Liver (tissue), 8 donors: ENCODE measurements at regions not wholly inside any gene's neighbourhood (a gene's known extent, or its start where the extent isn't known, plus 50 kb on each side); places are given as distances from the start of the nearest gene placed in this dataset.

Experiments used
- DNase-seq: peaks from one replicate; pipeline ENCODE4 v3.0.0-alpha.2; 2017; ENCODE audit warnings: low spot score
- H3K27ac ChIP-seq, 2 donors: one replicate each; pipeline ENCODE4 v1.7.0; 2013; ENCODE audit warnings: inconsistent platforms in 2 of 2, low read length in 2 of 2, control low read depth in 1 of 2, low read depth in 1 of 2, mild to moderate bottlenecking in 1 of 2
- H3K27me3 ChIP-seq, 4 donors: one replicate each; pipeline versions ENCODE4 v1.6.1 to v1.7.0; 2013; ENCODE audit warnings: low read length in 3 of 4, inconsistent platforms in 1 of 4, mild to moderate bottlenecking in 1 of 4, moderate library complexity in 1 of 4; ENCODE audit not compliant: control insufficient read depth in 4 of 4, insufficient read depth in 4 of 4
- H3K36me3 ChIP-seq, 4 donors: one replicate each; pipeline versions ENCODE4 v1.6.1 to v1.7.0; 2013; ENCODE audit warnings: low read length in 3 of 4, mild to moderate bottlenecking in 3 of 4, low read depth in 1 of 4, moderate library complexity in 1 of 4; ENCODE audit not compliant: control insufficient read depth in 4 of 4, insufficient read depth in 3 of 4
- H3K4me1 ChIP-seq, 4 donors: one replicate each; pipeline versions ENCODE4 v1.6.1 to v1.7.0; 2013; ENCODE audit warnings: low read length in 3 of 4, mild to moderate bottlenecking in 3 of 4, moderate library complexity in 1 of 4; ENCODE audit not compliant: control insufficient read depth in 4 of 4, insufficient read depth in 4 of 4
- H3K4me3 ChIP-seq, 3 donors: one replicate each; pipeline versions ENCODE4 v1.6.1 to v1.7.0; 2013; ENCODE audit warnings: low read length in 3 of 3, control low read depth in 1 of 3, low read depth in 1 of 3, mild to moderate bottlenecking in 1 of 3
- H3K9ac ChIP-seq, 2 donors: one replicate each; pipeline ENCODE4 v1.7.0; 2013; ENCODE audit warnings: low read length in 2 of 2, mild to moderate bottlenecking in 2 of 2, moderate library complexity in 2 of 2, control low read depth in 1 of 2, low read depth in 1 of 2
- H3K9me3 ChIP-seq, 4 donors: one replicate each; pipeline versions ENCODE4 v1.6.1 to v1.7.0; 2013; ENCODE audit warnings: low read length in 3 of 4; ENCODE audit not compliant: control insufficient read depth in 4 of 4
- ATF3 ChIP-seq: IDR thresholded peaks from 2 replicates; pipeline ENCODE4 v1.6.1; 2016; ENCODE audit warnings: antibody characterized with exemption
- CTCF ChIP-seq: fragments of 150-350 bp; IDR thresholded peaks from 2 replicates; pipeline ENCODE4 v1.5.1; 2017; ENCODE audit warnings: improper control_type of control experiment, low read depth, low read length; ENCODE audit not compliant: missing input control
- EGR1 ChIP-seq, 2 donors: IDR thresholded peaks; 2 replicates each; pipeline ENCODE4 v1.6.1; 2016 to 2018; ENCODE audit warnings: antibody characterized with exemption in 2 of 2, low read depth in 2 of 2
- FOXA1 ChIP-seq: IDR thresholded peaks from 2 replicates; pipeline ENCODE4 v1.6.1; 2016; ENCODE audit warnings: antibody characterized with exemption
- FOXA2 ChIP-seq: IDR thresholded peaks from 2 replicates; pipeline ENCODE4 v1.6.1; 2016; ENCODE audit warnings: antibody characterized with exemption
- GABPA ChIP-seq, 2 donors: IDR thresholded peaks in 1 of 2; conservative IDR thresholded peaks in 1 of 2; 2 replicates each; pipeline ENCODE4 v1.6.1; 2016; ENCODE audit warnings: antibody characterized with exemption in 2 of 2, mild to moderate bottlenecking in 1 of 2, moderate library complexity in 1 of 2
- HNF4A ChIP-seq, 2 donors: conservative IDR thresholded peaks; 2 replicates each; pipeline ENCODE4 v1.6.1; 2016; ENCODE audit warnings: antibody characterized with exemption in 2 of 2, mild to moderate bottlenecking in 2 of 2
- HNF4G ChIP-seq: IDR thresholded peaks from 2 replicates; pipeline ENCODE4 v1.6.1; 2016; ENCODE audit warnings: antibody characterized with exemption
- JUND ChIP-seq, 2 donors: IDR thresholded peaks; 2 replicates each; pipeline ENCODE4 v1.6.1; 2016; ENCODE audit warnings: antibody characterized with exemption in 2 of 2
- MAX ChIP-seq: IDR thresholded peaks from 2 replicates; pipeline ENCODE4 v1.6.1; 2016; ENCODE audit warnings: antibody characterized with exemption
- NR2F2 ChIP-seq: IDR thresholded peaks from 2 replicates; pipeline ENCODE4 v1.6.1; 2016; ENCODE audit warnings: antibody characterized with exemption
- RAD21 ChIP-seq, 2 donors: IDR thresholded peaks; 2 replicates each; pipeline ENCODE4 v1.6.1; 2016; ENCODE audit warnings: antibody characterized with exemption in 2 of 2, mild to moderate bottlenecking in 2 of 2
- REST ChIP-seq: IDR thresholded peaks from 2 replicates; pipeline ENCODE4 v1.6.1; 2016; ENCODE audit warnings: antibody characterized with exemption, mild to moderate bottlenecking
- RXRA ChIP-seq, 2 donors: IDR thresholded peaks; 2 replicates each; pipeline ENCODE4 v1.6.1; 2017 to 2018; ENCODE audit warnings: antibody characterized with exemption in 2 of 2, mild to moderate bottlenecking in 1 of 2
- SP1 ChIP-seq: IDR thresholded peaks from 2 replicates; pipeline ENCODE4 v1.6.1; 2018; ENCODE audit warnings: antibody characterized with exemption, mild to moderate bottlenecking
- TAF1 ChIP-seq: conservative IDR thresholded peaks from 2 replicates; pipeline ENCODE4 v1.6.1; 2016; ENCODE audit warnings: antibody characterized with exemption, mild to moderate bottlenecking
- YY1 ChIP-seq: IDR thresholded peaks from 2 replicates; pipeline ENCODE4 v1.6.1; 2016; ENCODE audit warnings: antibody characterized with exemption, mild to moderate bottlenecking
- ZBTB33 ChIP-seq: IDR thresholded peaks from 2 replicates; pipeline ENCODE4 v1.6.1; 2016; ENCODE audit warnings: antibody characterized with exemption
- WGBS: extraction: QIAGEN DNeasy Blood & Tissue Kit; methylation state at CpG from one replicate; pipeline ENCODE4 v1.1.7; 2013; 5-methylcytosine and 5-hydroxymethylcytosine counted together
- donor health status: healthy.
- donor health status: healthy.
- donor health status: healthy.
- donor health status: healthy.
- donor health status: healthy.

- no peaks in the 10 kb centered on the region for H3K27me3 ChIP-seq
- TF ChIP-seq CTCF, result no peak
- TF ChIP-seq HNF4A (conservative IDR thresholded peaks at IDR 0.05), result no peak
- TF ChIP-seq FOXA1, result no peak
- no peak for TF ChIP-seq MAX
- TF ChIP-seq EGR1 (IDR thresholded peaks at IDR 0.05; ENCODE audit: low read depth in 2 of 2), result no peak
- TF ChIP-seq FOXA2, result no peak
- no peak for TF ChIP-seq HNF4G
- no peak for TF ChIP-seq JUND (IDR thresholded peaks at IDR 0.05)
- TF ChIP-seq RAD21 (IDR thresholded peaks at IDR 0.05), result no peak
- no peak for TF ChIP-seq YY1
- TF ChIP-seq ATF3, result no peak
- TF ChIP-seq NR2F2, result no peak
- no peak for TF ChIP-seq TAF1
- TF ChIP-seq ZBTB33, result no peak
- TF ChIP-seq RXRA (IDR thresholded peaks at IDR 0.05), result no peak
- no peak for TF ChIP-seq GABPA (IDR thresholded peaks at IDR 0.05 in 1 of 2, conservative IDR thresholded peaks at IDR 0.05 in 1 of 2)
- no peak for TF ChIP-seq SP1
- no peak for TF ChIP-seq REST
- no peak for DNase-seq
- no peak overlapping the region for H3K9ac ChIP-seq
- no peaks in the 10 kb centered on the region for H3K9me3 ChIP-seq
- 71% methylated on average over 2 of the region's 2 CpGs for WGBS
- H3K4me1 ChIP-seq, result no peaks in the 10 kb centered on the region
- no peak overlapping the region for H3K4me3 ChIP-seq
- no peaks in the 10 kb centered on the region for H3K36me3 ChIP-seq
- H3K27ac ChIP-seq, result no peak overlapping the region
These were observed 1484.9 kb upstream of the TMEM132C start for GRCh38 chr12:126782083-126782482.
